Testis (tissue), 2 donors: ENCODE measurements at regions not wholly inside any gene's neighbourhood (a gene's known extent, or its start where the extent isn't known, plus 50 kb on each side); places are given as distances from the start of the nearest gene placed in this dataset.

ENCODE experiments used
- POLR2A ChIP-seq: fragments of 450-650 bp; IDR thresholded peaks from one replicate; pipeline ENCODE4 v1.6.1; 2017; ENCODE audit warnings: antibody characterized with exemption, mild to moderate bottlenecking, moderate library complexity
- TF ChIP-seq, protein P1 (sequence below), 3 experiments: fragments of 450-650 bp in 2 of 3; fragments of 200-600 bp in 1 of 3; sonication (generic) in 1 of 3; IDR thresholded peaks; one replicate each; pipeline ENCODE4 v1.5.1; 2016 to 2019; ENCODE audit warnings: antibody characterized with exemption in 3 of 3, mild to moderate bottlenecking in 2 of 3, moderate library complexity in 1 of 3

DNA sequence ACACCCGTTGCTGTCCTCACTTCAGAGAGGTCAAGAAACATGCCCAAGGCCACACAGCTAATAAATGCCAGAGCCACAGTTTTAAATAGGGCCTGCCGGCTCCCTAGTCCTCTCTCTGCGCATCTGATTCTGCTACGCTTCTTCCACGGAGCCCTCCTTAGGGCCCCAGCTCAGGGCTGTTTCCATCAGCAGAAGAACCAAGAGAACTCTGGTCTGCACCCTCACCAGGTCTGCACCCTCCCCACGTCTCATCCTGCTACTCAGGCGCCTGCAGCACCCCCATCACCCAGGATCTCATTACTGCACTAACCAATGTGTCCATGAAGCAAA, 79.5 kb upstream of the NKD1 start:
- TF ChIP-seq, protein P1, sequence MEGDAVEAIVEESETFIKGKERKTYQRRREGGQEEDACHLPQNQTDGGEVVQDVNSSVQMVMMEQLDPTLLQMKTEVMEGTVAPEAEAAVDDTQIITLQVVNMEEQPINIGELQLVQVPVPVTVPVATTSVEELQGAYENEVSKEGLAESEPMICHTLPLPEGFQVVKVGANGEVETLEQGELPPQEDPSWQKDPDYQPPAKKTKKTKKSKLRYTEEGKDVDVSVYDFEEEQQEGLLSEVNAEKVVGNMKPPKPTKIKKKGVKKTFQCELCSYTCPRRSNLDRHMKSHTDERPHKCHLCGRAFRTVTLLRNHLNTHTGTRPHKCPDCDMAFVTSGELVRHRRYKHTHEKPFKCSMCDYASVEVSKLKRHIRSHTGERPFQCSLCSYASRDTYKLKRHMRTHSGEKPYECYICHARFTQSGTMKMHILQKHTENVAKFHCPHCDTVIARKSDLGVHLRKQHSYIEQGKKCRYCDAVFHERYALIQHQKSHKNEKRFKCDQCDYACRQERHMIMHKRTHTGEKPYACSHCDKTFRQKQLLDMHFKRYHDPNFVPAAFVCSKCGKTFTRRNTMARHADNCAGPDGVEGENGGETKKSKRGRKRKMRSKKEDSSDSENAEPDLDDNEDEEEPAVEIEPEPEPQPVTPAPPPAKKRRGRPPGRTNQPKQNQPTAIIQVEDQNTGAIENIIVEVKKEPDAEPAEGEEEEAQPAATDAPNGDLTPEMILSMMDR (IDR thresholded peaks at IDR 0.05) = no peak
- TF ChIP-seq POLR2A = no peak
